HepG2 (cell line): ENCODE measurements at regions not wholly inside any gene's neighbourhood (a gene's known extent, or its start where the extent isn't known, plus 50 kb on each side); places are given as distances from the start of the nearest gene placed in this dataset.

Experiments
- ATAC-seq: fragments of 200-7000 bp; cut with Tn5 transposase; 3 replicates; pipeline ENCODE4 v1.9.1; 2020; ENCODE audit warnings: mild to moderate bottlenecking, moderate library complexity
- BruUV-seq: library from RNA; stranded (reverse); fragments of 400-500 nt; replicated peaks from 2 replicates; lab custom pipeline; 2021; lab: Mats Ljungman, UMichigan
- CTCF ChIA-PET: fragments of 300-600 bp; formaldehyde crosslinking; extraction: SDS; loops from one replicate; lab custom pipeline; 2021; ENCODE audit warnings: low total read pairs, inconsistent platforms, low intra/inter-chr PET ratio; lab: Yijun Ruan, JAX
- POLR2A ChIA-PET: fragments of 350-600 bp; sonication (Branson Sonifier 250); formaldehyde crosslinking; loops from one replicate; lab custom pipeline; 2020; ENCODE audit warnings: antibody characterized with exemption, inconsistent platforms; lab: Yijun Ruan, JAX
- DNase-seq: peaks from one replicate; pipeline ENCODE4 v3.0.0-alpha.2; 2015; ENCODE audit warnings: low spot score
- FAIRE-seq: peaks from 3 replicates; lab custom pipeline; 2011; peaks lifted over from hg19 to GRCh38; lab: Jason Lieb, UNC
- H2AFZ ChIP-seq: one replicate; pipeline ENCODE4 v1.6.1; 2011; ENCODE audit warnings: low read length, inconsistent platforms
- H3K27ac ChIP-seq: fragments of 300-600 bp; 3 replicates; pipeline ENCODE4 v1.8.0; 2011; ENCODE audit warnings: mixed run types, mild to moderate bottlenecking, mixed read lengths, low read length, inconsistent platforms; ENCODE audit not compliant: insufficient read depth; ENCODE audit errors: extremely low read length
- H3K27me3 ChIP-seq, 2 experiments: fragments of 200-600 bp in 1 of 2; 2 replicates in 1 of 2; 3 replicates in 1 of 2; pipeline versions ENCODE4 v1.6.0 to v1.8.0; 2011; ENCODE audit warnings: low read length in 2 of 2, mild to moderate bottlenecking in 2 of 2, moderate library complexity in 2 of 2, inconsistent platforms in 1 of 2; ENCODE audit not compliant: insufficient read depth in 2 of 2, control insufficient read depth in 1 of 2
- H3K36me3 ChIP-seq, 2 experiments: fragments of 200-600 bp in 1 of 2; replicated peaks in 1 of 2; 2 replicates in 1 of 2; 3 replicates in 1 of 2; pipeline versions ENCODE4 v1.5.1 to v1.8.0; 2011; ENCODE audit warnings: low read length in 2 of 2, inconsistent platforms in 1 of 2; ENCODE audit not compliant: insufficient read depth in 2 of 2, control insufficient read depth in 1 of 2
- H3K4me1 ChIP-seq: 2 replicates; pipeline ENCODE4 v1.5.1; 2012; ENCODE audit warnings: low read length, inconsistent platforms; ENCODE audit not compliant: insufficient read depth
- H3K4me2 ChIP-seq: 2 replicates; pipeline ENCODE4 v1.6.0; 2011; ENCODE audit warnings: low read depth, low read length, inconsistent platforms
- H3K4me3 ChIP-seq, 3 experiments: fragments of 200-600 bp in 1 of 3; sonication (generic), shearing (Covaris generic) in 1 of 3; replicated peaks in 1 of 3; 2 replicates each; pipeline ENCODE4 v1.5.1; 2011 to 2016; ENCODE audit warnings: low read length in 3 of 3, inconsistent platforms in 2 of 3, low read depth in 2 of 3, mild to moderate bottlenecking in 2 of 3, control low read depth in 1 of 3, mixed read lengths in 1 of 3; ENCODE audit not compliant: insufficient read depth in 1 of 3
- H3K79me2 ChIP-seq: one replicate; pipeline ENCODE4 v1.6.1; 2011; ENCODE audit warnings: low read length, inconsistent platforms; ENCODE audit not compliant: insufficient read depth
- H3K9ac ChIP-seq: 2 replicates; pipeline ENCODE4 v1.6.0; 2011; ENCODE audit warnings: mild to moderate bottlenecking, low read depth, low read length, inconsistent platforms; ENCODE audit not compliant: insufficient read depth
- H3K9me3 ChIP-seq: 2 replicates; pipeline ENCODE4 v1.5.1; 2012; ENCODE audit warnings: mild to moderate bottlenecking, low read length
- H4K20me1 ChIP-seq: 2 replicates; pipeline ENCODE4 v1.6.0; 2011; ENCODE audit warnings: inconsistent platforms, mild to moderate bottlenecking, low read length, moderate library complexity; ENCODE audit not compliant: insufficient read depth
- AGO1 ChIP-seq: fragments of 200-400 bp; formaldehyde crosslinking; IDR thresholded peaks from 2 replicates; pipeline ENCODE4 v1.6.1; 2017; ENCODE audit warnings: mild to moderate bottlenecking, low read depth, low read length, moderate library complexity; ENCODE audit not compliant: poor library complexity, severe bottlenecking
- HNRNPH1 ChIP-seq: fragments of 200-400 bp; formaldehyde crosslinking; optimal IDR thresholded peaks from 2 replicates; pipeline ENCODE3; 2017; ENCODE audit warnings: mild to moderate bottlenecking, low read depth, low read length
- PHF5A ChIP-seq: IDR thresholded peaks from one replicate; pipeline ENCODE4 v1.6.1; 2018; ENCODE audit warnings: low read depth, missing genetic modification reagents; ENCODE audit not compliant: unreplicated experiment
- ZXDC ChIP-seq: sonication (generic); formaldehyde crosslinking; IDR thresholded peaks from 2 replicates; pipeline ENCODE4 v1.5.0; 2020; ENCODE audit warnings: mild to moderate bottlenecking, missing genetic modification reagents
- WGBS: methylation state at CpG from one replicate; pipeline ENCODE4 v1.1.6; 2017; ENCODE audit warnings: low lambda C conversion rate; 5-methylcytosine and 5-hydroxymethylcytosine counted together
- in situ Hi-C: cut with HindIII; loops from 2 replicates; pipeline ENCODE4 v1.10.0; 2017; ENCODE audit warnings: low pct_unique_long_range_greater_than_20kb; ENCODE audit not compliant: extremely low pct_ligation_motif_present
- intact Hi-C: fragments of 100-400 bp; cut with micrococcal nuclease; formaldehyde crosslinking; loops from one replicate; pipeline ENCODE4 v1.10.0; 2022; ENCODE audit not compliant: unreplicated experiment

- TF ChIP-seq ZXDC (CRISPR knock-in tag) (no peak), HNRNPH1 (no peak)
Measured at GRCh38 chr7:21304808-21305375, 123.0 kb upstream of the SP4 start (continued).

DNA sequence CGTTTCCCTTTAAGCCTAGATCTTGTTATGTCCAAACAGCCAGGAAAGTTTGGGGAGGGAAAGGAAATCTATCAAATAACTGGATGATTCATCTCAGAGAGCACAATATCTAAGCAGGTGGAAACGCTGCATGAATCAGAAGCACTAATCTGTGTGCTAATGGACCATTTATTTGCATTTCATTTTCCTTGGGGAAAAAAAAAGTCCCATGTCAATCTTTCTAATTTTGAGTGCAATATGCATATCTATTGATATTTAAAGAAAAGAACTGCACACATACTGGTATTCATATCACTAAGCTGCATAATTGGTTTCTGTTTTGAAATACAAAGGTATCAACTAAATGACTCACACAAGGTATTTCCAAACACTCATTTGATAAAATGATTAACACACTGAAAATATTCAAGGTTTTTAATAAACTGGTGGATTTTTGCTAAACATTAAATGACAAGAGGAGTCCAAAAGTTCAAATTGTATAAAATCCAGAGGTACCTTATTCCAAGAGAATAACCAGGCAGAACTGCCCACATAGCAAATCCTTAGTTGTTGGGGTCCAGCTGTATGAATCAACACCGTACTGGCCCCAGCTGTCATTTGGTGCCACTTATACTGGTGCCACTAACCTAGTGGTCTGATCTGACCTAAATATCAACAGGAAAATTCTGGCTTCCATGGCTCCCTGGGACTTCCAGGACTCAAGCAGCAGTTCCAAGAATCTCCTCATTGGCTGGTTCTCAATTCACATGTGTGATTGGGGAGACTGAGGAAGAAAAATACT lies 122.2 kb upstream of the SP4 start:
- CTCF ChIA-PET, result no interaction called here
- TF ChIP-seq PHF5A (no peak), AGO1 (no peak)

More for the DNA sequence above, 122.2 kb upstream of the SP4 start:
- Histone ChIP-seq H3K27ac (no peak overlapping the region), H3K4me1 (no peaks in the 10 kb centered on the region), H3K4me2 (no peak overlapping the region), H3K9me3 (peaks cover 22% of the 10 kb centered on the region), H3K79me2 (no peaks in the 10 kb centered on the region), H3K36me3 (no peaks in the 10 kb centered on the region), H3K4me3 (no peak overlapping the region), H2AFZ (no peak overlapping the region), H3K27me3 (no peaks in the 10 kb centered on the region), H4K20me1 (no peaks in the 10 kb centered on the region), H3K9ac (no peak overlapping the region)
- ATAC-seq (no peak), DNase-seq (no peak), FAIRE-seq (no peak)
- no TSS peak for BruUV-seq
- 4% methylated on average over 3 of the region's 3 CpGs for WGBS
- POLR2A ChIA-PET, result no interaction called here
- intact Hi-C loops, result no loop called here
- in situ Hi-C loops, result no loop called here
